ENCODE measurements at regions not wholly inside any gene's neighbourhood (a gene's known extent, or its start where the extent isn't known, plus 50 kb on each side); places are given as distances from the start of the nearest gene placed in this dataset.

GRCh38 chr10:29857843-29858701 is 201.3 kb downstream of the JCAD start:
- peak; percentile 67 for DNase-seq (ENCODE audit: low read depth)

GRCh38 chr10:29856295-29856694 is 203.1 kb downstream of the JCAD start:
- no peak for DNase-seq (ENCODE audit: low read depth)

- no peak for DNase-seq (ENCODE audit: low read depth)
These were observed 205.5 kb downstream of the JCAD start for GRCh38 chr10:29853913-29854312.

- DNase-seq (ENCODE audit: low read depth) = no peak
These were observed 208.1 kb downstream of the JCAD start for GRCh38 chr10:29851241-29851640.

- DNase-seq (ENCODE audit: low read depth) = no peak
These were observed 209.0 kb downstream of the JCAD start for GRCh38 chr10:29850371-29850770.

GRCh38 chr10:29849886-29850285 is 209.5 kb downstream of the JCAD start:
- DNase-seq (ENCODE audit: low read depth) = no peak

- DNase-seq (ENCODE audit: low read depth) = no peak
These were observed 210.1 kb downstream of the JCAD start for GRCh38 chr10:29849126-29849833.

GRCh38 chr10:29846881-29847280 is 212.1 kb upstream of the SVIL start:
- no peak for DNase-seq (ENCODE audit: low read depth)

- no peak for DNase-seq (ENCODE audit: low read depth)
These were observed 210.4 kb upstream of the SVIL start for GRCh38 chr10:29845166-29845565.

- no peak for DNase-seq (ENCODE audit: low read depth)
These were observed 208.4 kb upstream of the SVIL start for GRCh38 chr10:29843143-29843542.

- DNase-seq (ENCODE audit: low read depth) = no peak
These were observed 207.2 kb upstream of the SVIL start for GRCh38 chr10:29841724-29842649.

- no peak for DNase-seq (ENCODE audit: low read depth)
These were observed 205.9 kb upstream of the SVIL start for GRCh38 chr10:29840516-29841276.

GRCh38 chr10:29839826-29840515 is 205.2 kb upstream of the SVIL start:
- DNase-seq (ENCODE audit: low read depth) = no peak

GRCh38 chr10:29838539-29838938 is 203.8 kb upstream of the SVIL start:
- DNase-seq (ENCODE audit: low read depth) = no peak

GRCh38 chr10:29837586-29837985 is 202.8 kb upstream of the SVIL start:
- DNase-seq (ENCODE audit: low read depth) = no peak

- DNase-seq (ENCODE audit: low read depth) = no peak
These were observed 201.6 kb upstream of the SVIL start for GRCh38 chr10:29836396-29836795.

GRCh38 chr10:29835055-29835454 is 200.3 kb upstream of the SVIL start:
- peak; percentile 89 for DNase-seq (ENCODE audit: low read depth)

GRCh38 chr10:29830531-29831512 is 196.1 kb upstream of the SVIL start:
- no peak for DNase-seq (ENCODE audit: low read depth)

- DNase-seq (ENCODE audit: low read depth) = no peak
These were observed 195.0 kb upstream of the SVIL start for GRCh38 chr10:29829776-29830175.

GRCh38 chr10:29828956-29829355 is 194.2 kb upstream of the SVIL start:
- no peak for DNase-seq (ENCODE audit: low read depth)
